ENCODE measurements at regions not wholly inside any gene's neighbourhood (a gene's known extent, or its start where the extent isn't known, plus 50 kb on each side); places are given as distances from the start of the nearest gene placed in this dataset.

- H3K4me3 ChIP-seq: no peak overlapping the region
- no peaks in the 10 kb centered on the region for H3K27me3 ChIP-seq (replicated peaks in 1 of 7)
- DNase-seq: no peak
- no peaks in the 10 kb centered on the region for H3K4me1 ChIP-seq
- no peaks in the 10 kb centered on the region for H3K36me3 ChIP-seq
- TF ChIP-seq CTCF (IDR thresholded peaks at IDR 0.05 in 8 of 11, conservative IDR thresholded peaks at IDR 0.05 in 3 of 11): no peak
- TF ChIP-seq POLR2AphosphoS5 (IDR thresholded peaks at IDR 0.05): no peak
- TF ChIP-seq POLR2A (IDR thresholded peaks at IDR 0.05): no peak
- no peak overlapping the region for H3K27ac ChIP-seq
- intact Hi-C loops (cut with DNase I; ENCODE audit: low total_unique reads): no loop called here
- H3K9me3 ChIP-seq: no peaks in the 10 kb centered on the region
- 62 to 84% (median 80%) methylated on average over 2 of the region's 2 CpGs for WGBS, 5 donors
Measured at GRCh38 chr5:175284806-175285205, 159.2 kb downstream of the DRD1 start.

GRCh38 chr5:175282611-175283225, 161.3 kb downstream of the DRD1 start:
- no peaks in the 10 kb centered on the region for H3K36me3 ChIP-seq
- H3K9me3 ChIP-seq: no peaks in the 10 kb centered on the region
- DNase-seq: no peak
- intact Hi-C loops (cut with DNase I; ENCODE audit: low total_unique reads): no loop called here
- no peak overlapping the region for H3K27ac ChIP-seq
- WGBS, 5 donors: 41 to 60% (median 49%) methylated on average over 1 of the region's 1 CpG
- H3K4me3 ChIP-seq: no peak overlapping the region
- TF ChIP-seq POLR2A (IDR thresholded peaks at IDR 0.05) (no peak), CTCF (IDR thresholded peaks at IDR 0.05 in 8 of 11, conservative IDR thresholded peaks at IDR 0.05 in 3 of 11) (no peak), POLR2AphosphoS5 (IDR thresholded peaks at IDR 0.05) (no peak)
- H3K27me3 ChIP-seq (replicated peaks in 1 of 7): peaks cover 0 to 7% (median 0%) of the 10 kb centered on the region in 7 donors
- H3K4me1 ChIP-seq: no peaks in the 10 kb centered on the region

- DNase-seq: no peak
- WGBS, 5 donors: 52 to 60% (median 55%) methylated on average over 2 of the region's 2 CpGs
- no peak overlapping the region for H3K4me3 ChIP-seq
- H3K27ac ChIP-seq: no peak overlapping the region
- no peaks in the 10 kb centered on the region for H3K36me3 ChIP-seq
- TF ChIP-seq POLR2A (IDR thresholded peaks at IDR 0.05) (no peak), POLR2AphosphoS5 (IDR thresholded peaks at IDR 0.05) (no peak)
- peaks cover 0 to 7% (median 0%) of the 10 kb centered on the region in 7 donors for H3K27me3 ChIP-seq (replicated peaks in 1 of 7)
- no peaks in the 10 kb centered on the region for H3K9me3 ChIP-seq
- intact Hi-C loops (cut with DNase I; ENCODE audit: low total_unique reads): no loop called here
- no peaks in the 10 kb centered on the region for H3K4me1 ChIP-seq
Measured at GRCh38 chr5:175281714-175282113, 162.3 kb downstream of the DRD1 start.

- H3K27ac ChIP-seq: no peak overlapping the region
- intact Hi-C loops (cut with DNase I; ENCODE audit: low total_unique reads): no loop called here
- H3K27me3 ChIP-seq (replicated peaks in 1 of 7): peaks cover 0 to 9% (median 0%) of the 10 kb centered on the region in 7 donors
- no peaks in the 10 kb centered on the region for H3K36me3 ChIP-seq
- WGBS, 5 donors: 63 to 91% (median 84%) methylated on average over 4 of the region's 4 CpGs
- TF ChIP-seq POLR2AphosphoS5 (IDR thresholded peaks at IDR 0.05): no peak
- no peak for TF ChIP-seq POLR2A (IDR thresholded peaks at IDR 0.05)
- TF ChIP-seq CTCF (IDR thresholded peaks at IDR 0.05 in 8 of 11, conservative IDR thresholded peaks at IDR 0.05 in 3 of 11): no peak
- no peak overlapping the region for H3K4me3 ChIP-seq
- no peaks in the 10 kb centered on the region for H3K4me1 ChIP-seq
- no peaks in the 10 kb centered on the region for H3K9me3 ChIP-seq
- no peak for DNase-seq
Measured at GRCh38 chr5:175281257-175281656, 162.7 kb downstream of the DRD1 start.

All from spleen (tissue), 11 donors.